ENCODE measurements at regions not wholly inside any gene's neighbourhood (a gene's known extent, or its start where the extent isn't known, plus 50 kb on each side); places are given as distances from the start of the nearest gene placed in this dataset.

DNA sequence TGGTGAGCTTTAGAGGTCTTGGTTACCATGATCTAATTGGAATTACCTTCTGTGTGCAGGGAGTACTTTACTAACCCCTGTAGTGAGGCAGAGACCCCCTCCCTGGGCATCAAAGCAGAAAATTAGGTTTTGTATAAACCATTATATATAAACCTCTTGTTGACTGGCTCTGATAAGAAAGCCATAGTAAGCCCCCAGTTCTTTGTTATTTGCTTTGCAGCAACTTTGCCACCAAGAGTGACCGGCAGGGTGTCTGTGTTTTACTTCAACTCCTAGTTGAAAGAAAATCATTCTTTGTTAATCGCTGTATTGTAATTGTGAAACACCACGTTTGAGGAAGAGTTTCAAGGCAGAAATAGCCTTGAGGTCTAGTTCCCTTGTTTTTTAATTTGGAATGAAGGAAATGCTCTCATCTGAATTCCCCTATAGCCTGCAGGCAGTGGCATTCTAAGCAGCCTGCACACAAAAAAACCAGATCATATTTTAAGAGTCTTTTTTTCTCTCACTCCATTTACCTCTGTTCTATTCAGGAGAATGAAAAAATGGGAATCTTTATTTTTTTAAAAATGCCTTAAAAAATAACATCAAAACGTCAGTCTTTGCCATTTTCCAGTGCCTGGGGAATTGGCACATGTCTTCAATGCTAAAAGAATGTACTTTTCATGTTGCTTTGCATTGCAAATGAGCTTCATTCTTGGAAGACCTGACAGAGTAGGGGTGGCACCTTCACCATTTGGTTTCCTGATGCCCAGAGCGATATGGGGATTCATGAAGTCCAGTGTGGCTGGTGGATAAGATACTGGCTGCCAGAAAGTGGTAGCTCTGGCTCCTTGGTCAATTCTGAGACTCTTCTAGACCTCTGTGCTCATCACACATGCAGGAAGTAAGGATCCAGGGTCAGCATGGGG lies 338.1 kb downstream of the SLC4A3 start:
- TF ChIP-seq, protein P1, sequence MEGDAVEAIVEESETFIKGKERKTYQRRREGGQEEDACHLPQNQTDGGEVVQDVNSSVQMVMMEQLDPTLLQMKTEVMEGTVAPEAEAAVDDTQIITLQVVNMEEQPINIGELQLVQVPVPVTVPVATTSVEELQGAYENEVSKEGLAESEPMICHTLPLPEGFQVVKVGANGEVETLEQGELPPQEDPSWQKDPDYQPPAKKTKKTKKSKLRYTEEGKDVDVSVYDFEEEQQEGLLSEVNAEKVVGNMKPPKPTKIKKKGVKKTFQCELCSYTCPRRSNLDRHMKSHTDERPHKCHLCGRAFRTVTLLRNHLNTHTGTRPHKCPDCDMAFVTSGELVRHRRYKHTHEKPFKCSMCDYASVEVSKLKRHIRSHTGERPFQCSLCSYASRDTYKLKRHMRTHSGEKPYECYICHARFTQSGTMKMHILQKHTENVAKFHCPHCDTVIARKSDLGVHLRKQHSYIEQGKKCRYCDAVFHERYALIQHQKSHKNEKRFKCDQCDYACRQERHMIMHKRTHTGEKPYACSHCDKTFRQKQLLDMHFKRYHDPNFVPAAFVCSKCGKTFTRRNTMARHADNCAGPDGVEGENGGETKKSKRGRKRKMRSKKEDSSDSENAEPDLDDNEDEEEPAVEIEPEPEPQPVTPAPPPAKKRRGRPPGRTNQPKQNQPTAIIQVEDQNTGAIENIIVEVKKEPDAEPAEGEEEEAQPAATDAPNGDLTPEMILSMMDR (IDR thresholded peaks at IDR 0.05) = no peak
- TF ChIP-seq POLR2A (IDR thresholded peaks at IDR 0.05) = no peak
